CD4-positive, alpha-beta T cell treated with Interleukin-12 subunit alpha and Interleukin-12 subunit beta, for 1 hour (primary cell): ENCODE measurements at regions not wholly inside any gene's neighbourhood (a gene's known extent, or its start where the extent isn't known, plus 50 kb on each side); places are given as distances from the start of the nearest gene placed in this dataset.

Source experiments
- DNase-seq: peaks from one replicate; pipeline ENCODE4 v3.0.0-alpha.2; 2020

DNA sequence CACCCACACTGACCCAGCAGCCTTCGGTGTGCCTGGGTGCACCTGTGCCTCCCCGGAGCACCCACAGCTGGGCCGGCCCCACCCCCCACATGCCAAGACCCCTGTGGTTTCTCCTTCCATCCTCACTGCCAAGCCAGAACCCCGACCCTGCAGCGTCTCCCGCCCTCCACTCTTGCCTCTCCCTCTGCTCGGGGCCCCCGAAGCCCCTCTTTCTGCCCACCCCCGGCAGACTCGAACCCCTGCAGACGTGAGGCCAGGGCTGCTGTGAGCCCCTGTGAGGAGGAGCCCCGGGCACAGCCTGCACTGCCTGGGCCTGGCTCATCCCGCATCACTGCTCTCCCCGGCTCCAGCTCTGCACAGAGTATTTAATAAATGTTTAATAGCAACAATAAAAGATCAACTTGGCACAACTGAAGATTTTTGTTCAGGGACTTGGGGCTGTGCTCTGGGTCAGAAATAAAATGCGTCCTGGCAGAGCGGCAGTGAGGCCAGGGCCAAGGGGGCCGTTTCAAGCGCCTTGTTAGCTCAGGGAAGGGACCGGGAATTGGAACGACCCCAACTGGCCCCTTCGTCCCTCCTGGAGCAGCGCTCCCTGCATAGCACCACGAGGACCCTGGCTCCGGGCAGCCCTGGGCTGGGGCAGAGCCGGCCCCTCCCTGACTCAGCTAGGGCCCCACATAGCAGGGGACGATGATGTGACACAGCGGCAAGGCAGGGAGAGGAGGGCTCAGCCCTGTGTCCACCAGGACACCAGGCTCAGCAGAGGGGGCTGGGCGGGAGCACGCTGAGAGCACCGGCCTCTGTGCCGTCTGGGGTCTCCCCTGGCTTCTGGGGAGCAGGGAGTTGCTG is 520.8 kb downstream of the BRD1 start:
- no peak for DNase-seq

- no peak for DNase-seq
Observed at GRCh38 chr22:49305966-49306631, 521.6 kb downstream of the BRD1 start.

DNA sequence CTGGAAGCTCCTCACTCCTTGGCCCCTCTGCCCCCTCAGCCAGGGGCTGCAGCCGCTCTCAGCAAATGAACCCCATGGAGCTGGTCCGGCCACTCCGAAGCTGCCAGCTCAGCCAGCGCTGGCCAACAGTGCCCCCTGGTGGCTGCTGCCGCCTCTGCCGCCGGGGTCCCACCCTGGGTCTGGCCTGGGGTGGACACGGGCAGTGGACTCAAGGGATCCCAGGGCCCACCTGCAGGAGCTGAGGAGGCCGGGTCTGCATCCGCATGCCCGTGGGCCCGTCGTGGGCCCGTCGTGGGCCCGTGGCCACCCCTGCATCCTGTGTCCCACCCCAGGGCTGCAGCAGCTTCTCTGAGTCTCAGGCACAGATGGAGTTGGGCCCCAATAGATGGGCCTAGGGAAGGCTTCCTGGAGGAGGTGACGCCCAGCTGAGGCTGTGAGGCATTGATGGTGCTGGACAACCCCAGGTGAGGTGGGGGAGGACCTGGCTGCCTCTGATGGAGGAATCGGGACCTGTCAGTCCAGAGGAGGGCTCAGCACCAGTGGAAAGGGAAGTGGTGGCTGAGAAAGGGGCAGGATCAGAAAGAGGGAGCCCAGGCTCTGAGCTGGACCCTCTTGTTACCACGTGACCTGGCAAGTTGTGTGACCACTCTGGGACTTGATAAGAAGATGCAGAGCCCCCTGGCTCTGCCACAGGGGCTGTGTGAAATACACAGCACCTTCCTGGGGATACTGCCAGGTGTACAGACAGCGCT is 522.3 kb downstream of the BRD1 start:
- peak; percentile 39 for DNase-seq

GRCh38 chr22:49303781-49304461 is 523.8 kb downstream of the BRD1 start:
- DNase-seq = no peak

GRCh38 chr22:49303061-49303735 is 524.5 kb downstream of the BRD1 start:
- DNase-seq = no peak

GRCh38 chr22:49302530-49302929 is 525.1 kb downstream of the BRD1 start:
- DNase-seq = no peak

DNA sequence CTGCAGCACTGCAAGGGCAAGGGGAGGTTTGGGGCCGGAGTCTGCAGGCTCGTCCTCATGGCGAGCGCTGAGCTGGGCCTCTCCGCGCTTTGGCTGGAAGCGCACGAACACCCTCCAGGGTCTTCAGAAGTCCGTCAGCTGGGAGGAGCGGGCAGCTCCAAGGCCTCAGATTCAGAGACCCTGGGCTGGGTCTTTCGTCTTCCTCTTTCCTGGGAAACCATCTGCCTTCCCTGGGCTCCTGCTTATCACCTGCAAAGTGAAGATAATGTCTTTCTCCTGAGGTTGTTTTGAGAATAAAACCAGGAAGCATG is 525.6 kb downstream of the BRD1 start:
- DNase-seq = no peak

DNA sequence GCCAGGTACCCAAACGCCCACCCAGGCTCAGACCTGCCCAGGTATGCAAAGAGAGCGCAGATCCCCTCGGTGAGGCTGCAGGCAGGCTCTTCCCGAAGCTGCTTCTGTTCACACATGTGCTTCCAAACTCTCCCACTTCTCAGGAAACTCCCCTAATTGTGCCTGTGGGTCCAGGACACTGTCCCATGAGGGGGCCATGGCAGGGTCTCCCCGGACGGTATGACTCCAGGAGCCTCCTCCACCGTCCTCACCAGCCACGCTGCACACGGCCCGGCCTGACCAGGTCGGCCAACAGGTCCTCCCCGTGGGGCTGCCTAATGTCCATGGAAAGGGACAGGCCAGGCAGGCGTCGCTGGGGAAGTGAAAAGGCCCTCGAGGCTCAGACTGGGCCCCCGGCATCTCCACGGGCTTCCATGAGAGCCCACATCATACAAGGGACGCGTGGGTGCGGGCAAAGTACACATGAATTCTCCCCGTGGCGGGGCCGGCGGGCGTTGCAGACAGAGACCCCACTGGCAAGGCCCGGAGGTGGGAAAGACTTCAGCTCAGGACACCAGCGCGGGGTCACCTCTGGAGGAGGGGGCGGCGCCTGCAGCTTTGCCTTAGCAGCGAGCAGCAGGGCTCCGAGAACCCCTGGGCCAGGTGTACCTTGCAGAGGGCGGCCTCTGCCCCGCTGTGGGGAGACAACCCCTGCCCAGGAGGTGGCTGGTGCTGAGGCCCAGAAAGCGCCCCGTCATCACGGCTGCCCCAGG is 526.1 kb downstream of the BRD1 start:
- DNase-seq = no peak

- no peak for DNase-seq
Observed at GRCh38 chr22:49300951-49301397, 526.7 kb downstream of the BRD1 start.

DNA sequence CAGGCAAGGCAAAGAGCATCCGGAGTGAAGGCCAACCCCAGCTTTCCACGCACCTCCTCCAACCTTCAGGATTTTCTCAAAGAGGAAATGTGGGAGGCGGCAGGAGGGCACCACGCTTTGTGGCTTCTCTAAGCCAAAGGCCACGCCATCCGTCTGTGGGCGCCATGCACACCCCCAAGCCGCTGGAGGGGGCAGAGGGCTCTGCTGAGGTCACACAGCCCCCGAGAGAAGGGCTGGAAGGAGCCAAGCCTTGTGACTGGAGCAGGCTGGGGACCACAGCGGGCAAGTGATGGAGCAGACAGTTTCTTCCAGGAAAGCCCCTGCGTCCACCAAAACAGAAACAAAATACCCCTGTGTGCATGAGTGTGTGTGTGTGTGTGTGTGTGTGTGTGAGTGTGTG is 527.4 kb downstream of the BRD1 start:
- no peak for DNase-seq

DNA sequence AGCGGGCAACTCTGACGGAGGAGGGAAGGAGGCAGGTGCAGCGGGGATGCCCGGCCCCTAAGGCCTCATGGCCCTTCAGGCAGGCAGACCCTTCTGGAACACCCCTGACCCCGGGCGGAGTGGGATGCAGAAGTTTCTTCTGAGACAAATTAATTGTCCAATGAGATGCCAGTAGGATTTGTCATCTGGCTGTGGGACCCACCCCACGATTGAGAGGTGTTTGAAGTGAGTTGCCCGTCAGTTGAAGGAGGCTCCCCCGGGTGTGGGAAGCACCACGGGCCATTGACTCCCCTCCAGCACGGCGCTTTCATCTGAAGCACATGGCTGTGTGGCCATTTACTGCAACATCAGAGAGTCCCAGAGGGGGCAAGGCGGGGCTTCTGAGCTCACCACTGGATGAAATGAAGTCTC is 527.8 kb downstream of the BRD1 start:
- no peak for DNase-seq

DNA sequence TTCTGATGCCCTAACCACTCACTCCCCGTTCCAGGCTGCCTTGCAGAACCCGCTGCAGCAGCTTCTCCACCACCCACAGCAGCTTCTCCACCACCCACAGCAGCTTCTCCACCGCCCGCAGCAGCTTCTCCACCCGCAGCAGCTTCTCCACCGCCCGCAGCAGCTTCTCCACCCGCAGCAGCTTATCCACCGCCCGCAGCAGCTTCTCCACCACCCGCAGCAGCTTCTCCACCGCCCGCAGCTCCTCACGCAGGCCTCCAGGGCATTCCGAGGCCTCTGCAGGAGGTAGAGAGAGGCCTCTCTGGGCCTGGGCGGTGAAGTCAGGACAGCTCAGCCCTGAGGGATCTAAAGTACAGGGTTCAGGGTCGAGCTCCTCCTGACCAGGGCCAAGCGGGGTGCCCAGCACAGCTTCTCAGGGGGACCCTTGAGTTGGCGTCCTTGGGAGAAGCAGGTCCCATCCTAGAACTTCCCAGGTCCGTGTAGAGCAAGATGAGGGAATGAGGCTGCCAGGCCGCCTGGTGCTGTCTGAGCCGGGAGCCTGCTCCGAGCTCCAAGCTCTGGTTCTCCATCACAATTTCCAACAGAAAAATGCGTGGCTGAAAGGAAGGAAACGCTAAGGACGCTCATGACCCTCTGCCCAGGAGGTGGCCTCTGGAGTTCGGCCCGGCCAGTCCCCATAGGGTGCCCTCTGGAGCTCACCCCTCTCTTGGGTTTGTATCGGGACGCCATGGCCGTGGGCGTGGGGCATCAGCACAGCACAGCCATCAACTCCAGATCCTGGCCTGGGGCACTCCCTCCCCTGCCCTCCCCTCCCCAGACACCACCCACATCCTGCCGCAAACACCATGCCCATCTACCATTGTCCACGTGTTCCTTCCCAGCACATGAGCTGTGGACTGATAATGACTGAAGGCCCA is 528.6 kb downstream of the BRD1 start:
- DNase-seq = no peak

GRCh38 chr22:49297871-49298721 is 529.6 kb downstream of the BRD1 start:
- no peak for DNase-seq

DNA sequence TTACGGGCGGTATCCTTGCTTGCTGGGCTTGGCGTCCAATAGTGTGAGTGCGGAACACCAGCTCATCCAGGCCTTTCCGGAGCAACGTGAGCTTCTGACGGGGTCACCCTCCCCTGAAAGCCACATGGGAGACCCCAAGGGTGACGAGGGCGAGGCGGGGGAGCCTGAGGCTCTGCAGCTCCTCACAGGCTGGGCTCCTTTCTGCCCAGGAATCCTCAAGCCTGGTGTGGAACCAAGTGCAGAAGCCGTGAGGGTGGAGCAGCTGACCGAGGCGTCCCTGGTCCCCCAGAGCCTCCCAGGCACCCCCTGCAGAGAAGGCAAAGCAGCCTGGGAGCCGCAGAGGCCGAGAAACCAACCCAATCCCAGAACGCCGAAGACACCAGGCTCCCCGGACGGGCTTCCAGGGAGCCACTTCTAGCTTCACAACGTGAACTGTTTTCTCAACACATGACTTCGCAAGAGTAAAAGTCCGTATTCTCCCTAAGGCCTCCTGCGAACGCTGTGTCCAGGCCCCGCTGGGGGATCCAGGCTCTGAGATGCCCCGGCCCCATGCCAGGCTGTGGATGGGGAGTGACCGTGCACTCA is 530.3 kb downstream of the BRD1 start:
- DNase-seq = no peak

DNA sequence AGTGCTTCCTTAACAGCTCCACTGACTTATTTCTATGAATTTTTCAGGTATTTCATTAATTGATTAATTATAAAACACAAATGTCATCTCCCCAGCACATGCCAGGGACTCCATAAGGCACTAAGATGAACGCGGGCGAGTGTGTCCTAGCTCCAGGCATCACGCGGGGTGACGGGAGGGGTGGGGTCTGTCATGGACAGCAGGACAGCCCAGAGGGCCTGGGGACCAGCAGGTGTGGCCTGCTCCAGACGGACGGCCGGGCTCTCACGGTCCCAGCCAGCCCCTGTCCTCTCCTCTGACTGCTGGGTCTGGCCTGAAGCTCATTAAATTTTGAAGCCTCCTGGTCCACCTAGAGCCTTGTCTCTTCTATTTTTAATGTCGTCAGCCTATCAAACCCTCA is 531.1 kb downstream of the BRD1 start:
- no peak for DNase-seq

- no peak for DNase-seq
Observed at GRCh38 chr22:49295851-49296560, 531.7 kb downstream of the BRD1 start.

- no peak for DNase-seq
Observed at GRCh38 chr22:49295465-49295743, 532.3 kb downstream of the BRD1 start.

DNA sequence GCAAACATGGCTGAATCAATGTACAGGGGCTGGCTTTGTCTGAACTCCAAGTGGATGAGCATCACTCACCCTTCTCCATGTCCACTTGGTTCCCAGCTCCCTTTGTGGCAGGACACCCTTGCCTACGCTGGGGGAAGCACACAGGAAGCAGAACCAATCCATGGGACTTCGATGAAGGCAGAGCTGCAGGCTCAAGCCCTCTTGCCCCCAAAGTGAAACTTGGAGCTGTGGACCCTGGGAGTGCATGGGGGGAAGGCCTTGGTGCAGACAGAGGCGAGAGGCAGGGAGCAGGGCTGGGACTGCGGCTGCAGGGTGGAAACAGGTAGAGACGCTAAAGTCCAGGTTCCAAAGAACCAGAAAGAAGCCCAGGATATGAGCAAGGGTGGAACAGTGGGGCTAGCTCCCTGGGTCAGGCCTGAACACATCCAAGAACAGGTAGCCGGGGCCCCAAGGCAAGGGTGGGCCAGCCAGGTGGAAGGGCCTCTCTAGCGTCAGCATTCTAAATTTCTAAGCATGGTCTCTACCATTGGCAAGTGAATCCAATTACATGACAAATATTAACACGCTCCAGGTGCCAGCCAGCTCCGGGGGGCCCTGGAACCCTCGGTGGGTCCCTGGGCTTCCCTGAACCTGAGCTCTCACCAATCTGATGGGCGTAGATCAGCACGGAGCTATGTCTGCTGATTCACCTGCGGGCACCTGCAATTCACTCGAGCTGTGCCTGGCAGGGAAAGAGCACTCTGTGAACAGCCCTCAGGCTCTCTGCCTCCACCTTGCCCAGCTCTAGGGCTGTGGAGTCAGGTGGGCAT is 532.8 kb downstream of the BRD1 start:
- no peak for DNase-seq
